Liver (tissue), 7 donors: ENCODE measurements at regions not wholly inside any gene's neighbourhood (a gene's known extent, or its start where the extent isn't known, plus 50 kb on each side); places are given as distances from the start of the nearest gene placed in this dataset.

Experiments
- DNase-seq: peaks from one replicate; pipeline ENCODE4 v3.0.0-alpha.2; 2017; ENCODE audit warnings: low spot score
- H3K27ac ChIP-seq, 2 donors: one replicate each; pipeline ENCODE4 v1.7.0; 2013; ENCODE audit warnings: inconsistent platforms in 2 of 2, low read length in 2 of 2, control low read depth in 1 of 2, low read depth in 1 of 2, mild to moderate bottlenecking in 1 of 2
- H3K27me3 ChIP-seq, 4 donors: one replicate each; pipeline versions ENCODE4 v1.6.1 to v1.7.0; 2013; ENCODE audit warnings: low read length in 3 of 4, inconsistent platforms in 1 of 4, mild to moderate bottlenecking in 1 of 4, moderate library complexity in 1 of 4; ENCODE audit not compliant: control insufficient read depth in 4 of 4, insufficient read depth in 4 of 4
- H3K36me3 ChIP-seq, 4 donors: one replicate each; pipeline versions ENCODE4 v1.6.1 to v1.7.0; 2013; ENCODE audit warnings: low read length in 3 of 4, mild to moderate bottlenecking in 3 of 4, low read depth in 1 of 4, moderate library complexity in 1 of 4; ENCODE audit not compliant: control insufficient read depth in 4 of 4, insufficient read depth in 3 of 4
- H3K4me1 ChIP-seq, 4 donors: one replicate each; pipeline versions ENCODE4 v1.6.1 to v1.7.0; 2013; ENCODE audit warnings: low read length in 3 of 4, mild to moderate bottlenecking in 3 of 4, moderate library complexity in 1 of 4; ENCODE audit not compliant: control insufficient read depth in 4 of 4, insufficient read depth in 4 of 4
- H3K4me3 ChIP-seq, 3 donors: one replicate each; pipeline versions ENCODE4 v1.6.1 to v1.7.0; 2013; ENCODE audit warnings: low read length in 3 of 3, control low read depth in 1 of 3, low read depth in 1 of 3, mild to moderate bottlenecking in 1 of 3
- H3K9ac ChIP-seq, 2 donors: one replicate each; pipeline ENCODE4 v1.7.0; 2013; ENCODE audit warnings: low read length in 2 of 2, mild to moderate bottlenecking in 2 of 2, moderate library complexity in 2 of 2, control low read depth in 1 of 2, low read depth in 1 of 2
- H3K9me3 ChIP-seq, 4 donors: one replicate each; pipeline versions ENCODE4 v1.6.1 to v1.7.0; 2013; ENCODE audit warnings: low read length in 3 of 4; ENCODE audit not compliant: control insufficient read depth in 4 of 4
- EGR1 ChIP-seq, 2 donors: IDR thresholded peaks; 2 replicates each; pipeline ENCODE4 v1.6.1; 2016 to 2018; ENCODE audit warnings: antibody characterized with exemption in 2 of 2, low read depth in 2 of 2
- FOXA1 ChIP-seq: IDR thresholded peaks from 2 replicates; pipeline ENCODE4 v1.6.1; 2016; ENCODE audit warnings: antibody characterized with exemption
- GABPA ChIP-seq, 2 donors: IDR thresholded peaks in 1 of 2; conservative IDR thresholded peaks in 1 of 2; 2 replicates each; pipeline ENCODE4 v1.6.1; 2016; ENCODE audit warnings: antibody characterized with exemption in 2 of 2, mild to moderate bottlenecking in 1 of 2, moderate library complexity in 1 of 2
- JUND ChIP-seq, 2 donors: IDR thresholded peaks; 2 replicates each; pipeline ENCODE4 v1.6.1; 2016; ENCODE audit warnings: antibody characterized with exemption in 2 of 2
- NR2F2 ChIP-seq: IDR thresholded peaks from 2 replicates; pipeline ENCODE4 v1.6.1; 2016; ENCODE audit warnings: antibody characterized with exemption
- RAD21 ChIP-seq, 2 donors: IDR thresholded peaks; 2 replicates each; pipeline ENCODE4 v1.6.1; 2016; ENCODE audit warnings: antibody characterized with exemption in 2 of 2, mild to moderate bottlenecking in 2 of 2
- RXRA ChIP-seq, 2 donors: IDR thresholded peaks; 2 replicates each; pipeline ENCODE4 v1.6.1; 2017 to 2018; ENCODE audit warnings: antibody characterized with exemption in 2 of 2, mild to moderate bottlenecking in 1 of 2
- WGBS: extraction: QIAGEN DNeasy Blood & Tissue Kit; methylation state at CpG from one replicate; pipeline ENCODE4 v1.1.7; 2013; 5-methylcytosine and 5-hydroxymethylcytosine counted together
- TF ChIP-seq, protein P1 (sequence below): IDR thresholded peaks from 2 replicates; pipeline ENCODE4 v1.6.1; 2016; ENCODE audit warnings: antibody characterized with exemption
- TF ChIP-seq, protein P2 (sequence below): IDR thresholded peaks from 2 replicates; pipeline ENCODE4 v1.6.1; 2016; ENCODE audit warnings: antibody characterized with exemption
- TF ChIP-seq, protein P3 (sequence below): IDR thresholded peaks from 2 replicates; pipeline ENCODE4 v1.6.1; 2016; ENCODE audit warnings: antibody characterized with exemption, mild to moderate bottlenecking
- donor health status: healthy.
- donor health status: healthy.
- donor health status: healthy.
- donor health status: healthy.

DNA sequence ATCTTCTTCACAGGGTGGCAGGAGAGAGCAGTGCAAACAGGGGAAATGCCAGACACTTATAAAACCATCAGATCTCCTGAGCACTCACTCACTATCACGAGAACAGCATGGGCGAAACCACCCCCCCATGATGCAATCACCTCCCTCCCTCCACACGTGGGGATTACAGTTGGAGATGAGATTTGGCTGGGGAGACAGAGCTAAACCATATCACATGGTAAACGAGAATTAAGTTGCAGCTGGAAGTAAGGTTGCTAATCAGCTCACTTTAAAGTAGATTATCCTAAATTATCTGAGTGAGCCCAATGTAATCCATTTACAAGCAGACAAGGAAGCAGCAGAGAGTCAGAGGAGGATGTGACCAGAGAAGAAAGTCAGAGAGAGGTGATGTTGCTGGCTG is 102.2 kb upstream of the IPO5 start:
- no peak for DNase-seq
- Histone ChIP-seq H3K9me3 (no peaks in the 10 kb centered on the region), H3K9ac (no peak overlapping the region), H3K27me3 (no peaks in the 10 kb centered on the region), H3K4me1 (no peaks in the 10 kb centered on the region), H3K4me3 (no peak overlapping the region), H3K36me3 (no peaks in the 10 kb centered on the region), H3K27ac (no peak overlapping the region)
- TF ChIP-seq, protein P1, sequence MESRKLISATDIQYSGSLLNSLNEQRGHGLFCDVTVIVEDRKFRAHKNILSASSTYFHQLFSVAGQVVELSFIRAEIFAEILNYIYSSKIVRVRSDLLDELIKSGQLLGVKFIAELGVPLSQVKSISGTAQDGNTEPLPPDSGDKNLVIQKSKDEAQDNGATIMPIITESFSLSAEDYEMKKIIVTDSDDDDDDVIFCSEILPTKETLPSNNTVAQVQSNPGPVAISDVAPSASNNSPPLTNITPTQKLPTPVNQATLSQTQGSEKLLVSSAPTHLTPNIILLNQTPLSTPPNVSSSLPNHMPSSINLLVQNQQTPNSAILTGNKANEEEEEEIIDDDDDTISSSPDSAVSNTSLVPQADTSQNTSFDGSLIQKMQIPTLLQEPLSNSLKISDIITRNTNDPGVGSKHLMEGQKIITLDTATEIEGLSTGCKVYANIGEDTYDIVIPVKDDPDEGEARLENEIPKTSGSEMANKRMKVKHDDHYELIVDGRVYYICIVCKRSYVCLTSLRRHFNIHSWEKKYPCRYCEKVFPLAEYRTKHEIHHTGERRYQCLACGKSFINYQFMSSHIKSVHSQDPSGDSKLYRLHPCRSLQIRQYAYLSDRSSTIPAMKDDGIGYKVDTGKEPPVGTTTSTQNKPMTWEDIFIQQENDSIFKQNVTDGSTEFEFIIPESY = no peak
- WGBS = 67% methylated on average over 4 of the region's 4 CpGs

DNA sequence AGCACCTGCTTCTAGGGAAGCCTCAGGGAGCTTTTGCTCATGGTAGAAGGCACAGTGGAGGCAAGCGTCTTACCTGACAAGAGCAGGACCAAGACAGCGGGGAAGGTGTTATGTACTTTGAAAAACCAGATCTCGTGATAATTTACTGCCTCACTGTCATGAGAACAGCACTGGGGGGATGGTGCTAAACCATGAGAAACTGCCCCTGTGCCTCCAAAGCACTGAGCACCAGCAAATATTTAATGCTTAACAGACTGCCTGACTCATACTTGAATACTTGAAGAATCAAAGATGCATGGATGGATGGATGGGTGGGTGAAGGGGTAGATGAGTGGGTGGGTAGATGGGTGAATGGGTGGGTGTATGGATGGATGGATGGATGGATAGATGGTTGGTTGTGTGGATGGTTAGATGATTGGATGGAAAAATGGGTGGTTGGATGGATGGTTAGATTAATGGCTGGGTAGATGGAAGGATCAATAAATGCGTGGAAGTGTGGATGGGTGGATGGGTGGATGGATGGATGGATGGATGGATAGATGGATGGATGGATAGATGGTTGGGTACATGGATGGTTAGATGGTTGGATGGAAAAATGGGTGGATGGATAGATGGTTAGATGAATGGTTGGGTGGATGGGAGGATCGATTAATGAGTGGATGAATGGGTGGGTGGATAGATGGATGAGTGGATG is 101.1 kb upstream of the IPO5 start:
- DNase-seq = no peak
- TF ChIP-seq, protein P1 = no peak
- TF ChIP-seq, protein P2, sequence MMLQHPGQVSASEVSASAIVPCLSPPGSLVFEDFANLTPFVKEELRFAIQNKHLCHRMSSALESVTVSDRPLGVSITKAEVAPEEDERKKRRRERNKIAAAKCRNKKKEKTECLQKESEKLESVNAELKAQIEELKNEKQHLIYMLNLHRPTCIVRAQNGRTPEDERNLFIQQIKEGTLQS = no peak
- no peak for TF ChIP-seq EGR1 (IDR thresholded peaks at IDR 0.05; ENCODE audit: low read depth in 2 of 2)
- TF ChIP-seq FOXA1 = no peak
- TF ChIP-seq JUND (IDR thresholded peaks at IDR 0.05) = no peak
- TF ChIP-seq GABPA (IDR thresholded peaks at IDR 0.05 in 1 of 2, conservative IDR thresholded peaks at IDR 0.05 in 1 of 2) = no peak
- TF ChIP-seq RXRA (IDR thresholded peaks at IDR 0.05) = no peak
- TF ChIP-seq NR2F2 = no peak
- no peak for TF ChIP-seq RAD21 (IDR thresholded peaks at IDR 0.05)
- TF ChIP-seq, protein P3, sequence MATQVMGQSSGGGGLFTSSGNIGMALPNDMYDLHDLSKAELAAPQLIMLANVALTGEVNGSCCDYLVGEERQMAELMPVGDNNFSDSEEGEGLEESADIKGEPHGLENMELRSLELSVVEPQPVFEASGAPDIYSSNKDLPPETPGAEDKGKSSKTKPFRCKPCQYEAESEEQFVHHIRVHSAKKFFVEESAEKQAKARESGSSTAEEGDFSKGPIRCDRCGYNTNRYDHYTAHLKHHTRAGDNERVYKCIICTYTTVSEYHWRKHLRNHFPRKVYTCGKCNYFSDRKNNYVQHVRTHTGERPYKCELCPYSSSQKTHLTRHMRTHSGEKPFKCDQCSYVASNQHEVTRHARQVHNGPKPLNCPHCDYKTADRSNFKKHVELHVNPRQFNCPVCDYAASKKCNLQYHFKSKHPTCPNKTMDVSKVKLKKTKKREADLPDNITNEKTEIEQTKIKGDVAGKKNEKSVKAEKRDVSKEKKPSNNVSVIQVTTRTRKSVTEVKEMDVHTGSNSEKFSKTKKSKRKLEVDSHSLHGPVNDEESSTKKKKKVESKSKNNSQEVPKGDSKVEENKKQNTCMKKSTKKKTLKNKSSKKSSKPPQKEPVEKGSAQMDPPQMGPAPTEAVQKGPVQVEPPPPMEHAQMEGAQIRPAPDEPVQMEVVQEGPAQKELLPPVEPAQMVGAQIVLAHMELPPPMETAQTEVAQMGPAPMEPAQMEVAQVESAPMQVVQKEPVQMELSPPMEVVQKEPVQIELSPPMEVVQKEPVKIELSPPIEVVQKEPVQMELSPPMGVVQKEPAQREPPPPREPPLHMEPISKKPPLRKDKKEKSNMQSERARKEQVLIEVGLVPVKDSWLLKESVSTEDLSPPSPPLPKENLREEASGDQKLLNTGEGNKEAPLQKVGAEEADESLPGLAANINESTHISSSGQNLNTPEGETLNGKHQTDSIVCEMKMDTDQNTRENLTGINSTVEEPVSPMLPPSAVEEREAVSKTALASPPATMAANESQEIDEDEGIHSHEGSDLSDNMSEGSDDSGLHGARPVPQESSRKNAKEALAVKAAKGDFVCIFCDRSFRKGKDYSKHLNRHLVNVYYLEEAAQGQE = no peak
- H3K27me3 ChIP-seq = no peaks in the 10 kb centered on the region
- H3K9ac ChIP-seq = no peak overlapping the region
- no peaks in the 10 kb centered on the region for H3K36me3 ChIP-seq
- H3K4me1 ChIP-seq = no peaks in the 10 kb centered on the region
- no peak overlapping the region for H3K4me3 ChIP-seq
- 70% methylated on average over 5 of the region's 5 CpGs for WGBS
- no peaks in the 10 kb centered on the region for H3K9me3 ChIP-seq
- H3K27ac ChIP-seq = no peak overlapping the region
